AG04450 (cell line): ENCODE measurements at regions not wholly inside any gene's neighbourhood (a gene's known extent, or its start where the extent isn't known, plus 50 kb on each side); places are given as distances from the start of the nearest gene placed in this dataset.

Source experiments
- CTCF ChIA-PET: fragments of 300-600, 350-600 bp; formaldehyde crosslinking; extraction: SDS; loops from one replicate; lab custom pipeline; 2022; ENCODE audit warnings: antibody characterized with exemption, inconsistent platforms; lab: Charles Lee
- POLR2A ChIA-PET: fragments of 350-600 bp; formaldehyde crosslinking; extraction: SDS; loops from one replicate; lab custom pipeline; 2021; ENCODE audit warnings: antibody characterized with exemption, inconsistent platforms; lab: Yijun Ruan, JAX
- DNase-seq: peaks from one replicate; pipeline ENCODE4 v3.0.0-alpha.2; 2011; ENCODE audit warnings: low read depth, low spot score
- H3K27ac ChIP-seq: one replicate; pipeline ENCODE4 v1.5.1; 2012; ENCODE audit warnings: low read depth, low read length, control low read depth
- H3K27me3 ChIP-seq: one replicate; pipeline ENCODE4 v1.6.0; 2012; ENCODE audit warnings: low read length; ENCODE audit not compliant: control insufficient read depth, insufficient read depth
- H3K4me3 ChIP-seq: 2 replicates; pipeline ENCODE4 v1.5.1; 2011; ENCODE audit warnings: mild to moderate bottlenecking, low read depth, low read length, control low read depth
- H3K9me3 ChIP-seq: 2 replicates; pipeline ENCODE4 v1.5.1; 2012; ENCODE audit warnings: low read length; ENCODE audit not compliant: control insufficient read depth, insufficient read depth
- TF ChIP-seq, protein P1 (sequence below): IDR thresholded peaks from 2 replicates; pipeline ENCODE4 v1.5.1; 2011; ENCODE audit warnings: low read depth, low read length, control low read depth, inconsistent platforms

GRCh38 chr21:25408666-25409065, 198.6 kb downstream of the MRPL39 start:
- no peak overlapping the region for H3K27ac ChIP-seq
- H3K9me3 ChIP-seq = no peaks in the 10 kb centered on the region
- no peak overlapping the region for H3K4me3 ChIP-seq
- TF ChIP-seq, protein P1, sequence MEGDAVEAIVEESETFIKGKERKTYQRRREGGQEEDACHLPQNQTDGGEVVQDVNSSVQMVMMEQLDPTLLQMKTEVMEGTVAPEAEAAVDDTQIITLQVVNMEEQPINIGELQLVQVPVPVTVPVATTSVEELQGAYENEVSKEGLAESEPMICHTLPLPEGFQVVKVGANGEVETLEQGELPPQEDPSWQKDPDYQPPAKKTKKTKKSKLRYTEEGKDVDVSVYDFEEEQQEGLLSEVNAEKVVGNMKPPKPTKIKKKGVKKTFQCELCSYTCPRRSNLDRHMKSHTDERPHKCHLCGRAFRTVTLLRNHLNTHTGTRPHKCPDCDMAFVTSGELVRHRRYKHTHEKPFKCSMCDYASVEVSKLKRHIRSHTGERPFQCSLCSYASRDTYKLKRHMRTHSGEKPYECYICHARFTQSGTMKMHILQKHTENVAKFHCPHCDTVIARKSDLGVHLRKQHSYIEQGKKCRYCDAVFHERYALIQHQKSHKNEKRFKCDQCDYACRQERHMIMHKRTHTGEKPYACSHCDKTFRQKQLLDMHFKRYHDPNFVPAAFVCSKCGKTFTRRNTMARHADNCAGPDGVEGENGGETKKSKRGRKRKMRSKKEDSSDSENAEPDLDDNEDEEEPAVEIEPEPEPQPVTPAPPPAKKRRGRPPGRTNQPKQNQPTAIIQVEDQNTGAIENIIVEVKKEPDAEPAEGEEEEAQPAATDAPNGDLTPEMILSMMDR = no peak
- no peak for DNase-seq
- ChIA-PET CTCF (no interaction called here), POLR2A (no interaction called here)
- no peaks in the 10 kb centered on the region for H3K27me3 ChIP-seq

DNA sequence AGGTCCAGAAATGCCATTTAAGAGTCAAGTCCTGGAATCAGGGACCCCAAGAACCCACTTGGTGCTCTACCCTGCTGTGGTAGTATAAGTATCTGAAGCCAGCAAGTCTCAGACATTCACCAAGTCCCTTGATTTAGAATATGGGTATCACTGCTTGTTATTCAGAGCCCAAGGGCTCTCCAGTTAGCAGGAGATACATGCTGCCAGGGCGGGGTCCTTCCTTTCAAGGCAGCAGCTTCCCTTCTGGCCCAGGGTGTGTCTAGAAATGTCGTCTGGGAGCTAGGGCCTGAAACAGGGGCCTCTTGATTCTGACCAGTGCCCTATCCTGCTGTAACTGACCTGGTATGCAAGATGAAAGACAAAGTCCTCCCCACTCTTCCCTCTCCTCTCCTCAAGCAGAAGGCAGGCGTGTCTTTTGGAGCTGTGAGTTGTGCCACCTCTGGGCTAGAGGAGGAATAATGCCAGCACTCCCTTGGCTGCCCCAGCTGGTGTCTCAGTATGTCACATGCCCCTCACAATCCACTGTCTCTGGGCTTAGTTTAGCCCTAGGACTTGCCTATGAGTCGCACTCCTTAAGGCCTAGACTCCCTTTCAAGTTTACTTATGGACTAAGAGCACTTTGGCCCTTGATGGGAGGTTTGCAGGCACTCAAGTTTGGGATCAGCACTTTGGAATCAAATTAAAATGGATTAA, 200.2 kb downstream of the MRPL39 start:
- no peak overlapping the region for H3K4me3 ChIP-seq
- no peaks in the 10 kb centered on the region for H3K27me3 ChIP-seq
- ChIA-PET POLR2A (no interaction called here), CTCF (no interaction called here)
- DNase-seq = no peak
- no peak overlapping the region for H3K27ac ChIP-seq
- TF ChIP-seq, protein P1 = no peak
- H3K9me3 ChIP-seq = no peaks in the 10 kb centered on the region

GRCh38 chr21:25405984-25406383, 201.3 kb downstream of the MRPL39 start:
- Histone ChIP-seq H3K4me3 (no peak overlapping the region), H3K27me3 (no peaks in the 10 kb centered on the region), H3K27ac (no peak overlapping the region), H3K9me3 (no peaks in the 10 kb centered on the region)
- TF ChIP-seq, protein P1 = no peak
- POLR2A ChIA-PET = no interaction called here
- no peak for DNase-seq
- CTCF ChIA-PET = no interaction called here

DNA sequence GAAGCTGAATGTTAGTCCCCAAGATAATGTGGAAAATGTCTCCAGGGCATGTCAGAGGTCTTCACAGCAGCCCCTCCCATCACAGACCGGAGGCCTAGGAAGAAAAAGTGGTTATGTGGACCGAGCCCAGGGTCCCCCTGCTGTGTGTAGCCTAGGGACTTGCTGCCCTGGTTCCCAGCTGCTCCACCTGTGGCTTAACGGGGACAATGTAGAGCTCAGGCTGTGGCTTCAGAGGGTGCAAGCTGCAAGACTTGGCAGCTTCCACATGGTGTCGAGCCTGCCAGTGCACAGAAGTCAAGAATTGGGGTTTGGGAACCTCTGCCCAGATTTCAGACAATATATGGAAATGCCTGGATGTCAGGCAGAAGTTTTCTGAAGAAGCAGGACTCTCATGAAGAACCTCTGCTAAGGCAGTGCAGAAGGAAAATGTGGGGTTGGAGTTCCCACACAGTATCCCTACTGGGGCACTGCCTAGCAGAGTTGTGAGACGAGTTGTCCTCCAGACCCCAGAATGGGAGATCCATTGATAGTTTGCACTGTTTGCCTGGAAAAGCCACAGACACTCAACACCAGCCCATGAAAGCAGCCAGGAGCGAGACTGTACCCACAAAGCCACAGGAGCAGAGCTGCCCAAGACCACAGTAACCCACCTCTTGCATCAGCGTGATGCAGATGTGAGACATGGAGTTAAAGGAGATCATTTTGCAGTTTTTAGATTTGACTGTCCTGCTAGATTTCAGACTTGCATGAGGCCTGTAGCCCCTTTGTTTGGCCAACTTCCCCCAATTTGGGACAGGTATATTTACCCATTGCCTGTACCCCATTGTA, 204.9 kb downstream of the MRPL39 start:
- no peaks in the 10 kb centered on the region for H3K9me3 ChIP-seq
- H3K27me3 ChIP-seq = no peaks in the 10 kb centered on the region
- TF ChIP-seq, protein P1 = no peak
- POLR2A ChIA-PET = no interaction called here
- H3K27ac ChIP-seq = no peak overlapping the region
- H3K4me3 ChIP-seq = no peak overlapping the region
- CTCF ChIA-PET = no interaction called here
- no peak for DNase-seq

DNA sequence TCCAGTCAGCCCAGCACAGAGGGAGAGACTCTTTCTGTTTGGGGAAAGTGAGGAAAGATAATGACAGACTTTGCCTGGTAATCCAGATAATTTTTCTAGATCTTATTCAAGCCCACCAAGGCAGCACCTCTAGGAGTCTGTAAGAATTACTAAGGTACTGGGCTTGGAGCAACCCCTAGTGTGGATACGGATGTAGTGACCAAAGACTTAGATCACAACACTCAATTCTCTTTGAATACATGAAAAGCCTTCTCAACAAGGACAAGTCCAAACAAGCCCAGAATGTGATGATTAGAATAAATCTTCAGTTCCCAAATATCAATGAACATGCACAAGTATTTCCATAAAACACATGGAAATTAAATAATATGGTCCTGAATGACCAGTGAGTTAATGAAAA, 206.9 kb downstream of the MRPL39 start:
- no peak for DNase-seq
- H3K27me3 ChIP-seq = no peaks in the 10 kb centered on the region
- TF ChIP-seq, protein P1 = no peak
- no peak overlapping the region for H3K4me3 ChIP-seq
- no peaks in the 10 kb centered on the region for H3K9me3 ChIP-seq
- POLR2A ChIA-PET = no interaction called here
- H3K27ac ChIP-seq = no peak overlapping the region
- CTCF ChIA-PET = no interaction called here
